Suprapubic skin (tissue), 4 donors: ENCODE measurements at regions not wholly inside any gene's neighbourhood (a gene's known extent, or its start where the extent isn't known, plus 50 kb on each side); places are given as distances from the start of the nearest gene placed in this dataset.

ENCODE experiments used
- DNase-seq, 2 donors: peaks; one replicate each; pipeline ENCODE4 v3.0.0-alpha.2; 2019; ENCODE audit warnings: low spot score in 2 of 2
- H3K27ac ChIP-seq: fragments of 200-600 bp; sonication (generic); one replicate; pipeline ENCODE4 v1.5.1; 2019
- H3K27me3 ChIP-seq: fragments of 200-600 bp; sonication (generic); one replicate; pipeline ENCODE4 v1.5.1; 2019
- H3K36me3 ChIP-seq: fragments of 200-600 bp; sonication (generic); one replicate; pipeline ENCODE4 v1.5.1; 2019
- H3K4me1 ChIP-seq: fragments of 200-600 bp; sonication (generic); one replicate; pipeline ENCODE4 v1.5.1; 2019
- H3K4me3 ChIP-seq: fragments of 200-600 bp; sonication (generic); one replicate; pipeline ENCODE4 v1.5.1; 2019; ENCODE audit warnings: mild to moderate bottlenecking
- H3K9me3 ChIP-seq: fragments of 200-600 bp; sonication (generic); one replicate; pipeline ENCODE4 v1.5.1; 2019
- CTCF ChIP-seq, 2 donors: fragments of 200-600 bp in 1 of 2; fragments of 450-650 bp in 1 of 2; sonication (generic) in 1 of 2; IDR thresholded peaks; one replicate each; pipeline ENCODE4 v1.5.1; 2016 to 2019; ENCODE audit warnings: antibody characterized with exemption in 2 of 2, mild to moderate bottlenecking in 1 of 2, moderate library complexity in 1 of 2
- EP300 ChIP-seq: sonication (generic); formaldehyde crosslinking; IDR thresholded peaks from one replicate; pipeline ENCODE4 v1.6.1; 2017; ENCODE audit warnings: antibody characterized with exemption
- POLR2A ChIP-seq, 2 donors: fragments of 450-650 bp; IDR thresholded peaks; one replicate each; pipeline ENCODE4 v1.6.1; 2017; ENCODE audit warnings: antibody characterized with exemption in 2 of 2, mild to moderate bottlenecking in 2 of 2, moderate library complexity in 2 of 2
- POLR2AphosphoS5 ChIP-seq, 3 donors: sonication (generic); formaldehyde crosslinking; IDR thresholded peaks; one replicate each; pipeline ENCODE4 v1.6.1; 2017; ENCODE audit warnings: antibody characterized with exemption in 3 of 3
- WGBS: methylation state at CpG from one replicate; pipeline ENCODE4 v1.1.5; 2018; 5-methylcytosine and 5-hydroxymethylcytosine counted together

GRCh38 chr13:79044415-79044814 lies 361.6 kb downstream of the RBM26 start:
- no peak overlapping the region for H3K4me3 ChIP-seq
- whole genome bisulfite sequencing: 58% methylated on average over 3 of the region's 3 CpGs
- H3K27me3 ChIP-seq: no peaks in the 10 kb centered on the region
- H3K27ac ChIP-seq: no peak overlapping the region
- no peak for DNase-seq
- H3K9me3 ChIP-seq: no peaks in the 10 kb centered on the region
- H3K4me1 ChIP-seq: no peaks in the 10 kb centered on the region
- TF ChIP-seq POLR2AphosphoS5 (IDR thresholded peaks at IDR 0.05) (no peak), EP300 (no peak), CTCF (IDR thresholded peaks at IDR 0.05) (no peak), POLR2A (IDR thresholded peaks at IDR 0.05) (no peak)
- no peaks in the 10 kb centered on the region for H3K36me3 ChIP-seq

GRCh38 chr13:79043208-79043607 lies 362.8 kb downstream of the RBM26 start:
- no peak for DNase-seq
- no peak for TF ChIP-seq CTCF (IDR thresholded peaks at IDR 0.05)
- no peak for TF ChIP-seq POLR2A (IDR thresholded peaks at IDR 0.05)
- no peak for TF ChIP-seq POLR2AphosphoS5 (IDR thresholded peaks at IDR 0.05)
- TF ChIP-seq EP300: no peak
- 83% methylated on average over 4 of the region's 4 CpGs for WGBS

GRCh38 chr13:79037197-79037596 lies 368.9 kb downstream of the RBM26 start:
- Histone ChIP-seq H3K36me3 (no peaks in the 10 kb centered on the region), H3K27ac (no peak overlapping the region), H3K27me3 (no peaks in the 10 kb centered on the region), H3K4me1 (no peaks in the 10 kb centered on the region), H3K4me3 (no peak overlapping the region), H3K9me3 (no peaks in the 10 kb centered on the region)
- DNase-seq: no peak
- WGBS: 0% methylated on average over 1 of the region's 1 CpG
- no peak for TF ChIP-seq EP300
- TF ChIP-seq POLR2AphosphoS5 (IDR thresholded peaks at IDR 0.05): no peak
- TF ChIP-seq CTCF (IDR thresholded peaks at IDR 0.05): no peak
- TF ChIP-seq POLR2A (IDR thresholded peaks at IDR 0.05): no peak

More at GRCh38 chr13:79043208-79043607, 362.8 kb downstream of the RBM26 start:
- Histone ChIP-seq H3K4me1 (no peaks in the 10 kb centered on the region), H3K36me3 (no peaks in the 10 kb centered on the region), H3K4me3 (no peak overlapping the region), H3K9me3 (no peaks in the 10 kb centered on the region), H3K27me3 (no peaks in the 10 kb centered on the region), H3K27ac (no peak overlapping the region)

- Histone ChIP-seq H3K4me1 (no peaks in the 10 kb centered on the region), H3K9me3 (no peaks in the 10 kb centered on the region), H3K4me3 (no peak overlapping the region), H3K27ac (no peak overlapping the region), H3K36me3 (no peaks in the 10 kb centered on the region), H3K27me3 (no peaks in the 10 kb centered on the region)
- TF ChIP-seq EP300 (no peak), CTCF (IDR thresholded peaks at IDR 0.05) (no peak), POLR2AphosphoS5 (IDR thresholded peaks at IDR 0.05) (no peak), POLR2A (IDR thresholded peaks at IDR 0.05) (no peak)
- 56% methylated on average over 7 of the region's 7 CpGs for WGBS
- no peak for DNase-seq
Observed at GRCh38 chr13:79034341-79034740, 371.7 kb downstream of the RBM26 start.

GRCh38 chr13:79030513-79030912 lies 371.6 kb upstream of the OBI1 start:
- Histone ChIP-seq H3K27ac (no peak overlapping the region), H3K4me3 (no peak overlapping the region), H3K4me1 (no peaks in the 10 kb centered on the region), H3K9me3 (no peaks in the 10 kb centered on the region), H3K36me3 (no peaks in the 10 kb centered on the region), H3K27me3 (no peaks in the 10 kb centered on the region)
- 16% methylated on average over 2 of the region's 2 CpGs for WGBS
- no peak for TF ChIP-seq POLR2AphosphoS5 (IDR thresholded peaks at IDR 0.05)
- no peak for TF ChIP-seq CTCF (IDR thresholded peaks at IDR 0.05)
- no peak for TF ChIP-seq POLR2A (IDR thresholded peaks at IDR 0.05)
- no peak for TF ChIP-seq EP300
- no peak for DNase-seq
